GM18499 (cell line): ENCODE measurements at regions not wholly inside any gene's neighbourhood (a gene's known extent, or its start where the extent isn't known, plus 50 kb on each side); places are given as distances from the start of the nearest gene placed in this dataset.

Experiments used
- ATAC-seq: cut with Tn5 transposase; IDR thresholded peaks from one replicate; pipeline ENCODE4 v1.9.1; 2021; ENCODE audit warnings: moderate number of reproducible peaks; ENCODE audit not compliant: insufficient read depth, unreplicated experiment

DNA sequence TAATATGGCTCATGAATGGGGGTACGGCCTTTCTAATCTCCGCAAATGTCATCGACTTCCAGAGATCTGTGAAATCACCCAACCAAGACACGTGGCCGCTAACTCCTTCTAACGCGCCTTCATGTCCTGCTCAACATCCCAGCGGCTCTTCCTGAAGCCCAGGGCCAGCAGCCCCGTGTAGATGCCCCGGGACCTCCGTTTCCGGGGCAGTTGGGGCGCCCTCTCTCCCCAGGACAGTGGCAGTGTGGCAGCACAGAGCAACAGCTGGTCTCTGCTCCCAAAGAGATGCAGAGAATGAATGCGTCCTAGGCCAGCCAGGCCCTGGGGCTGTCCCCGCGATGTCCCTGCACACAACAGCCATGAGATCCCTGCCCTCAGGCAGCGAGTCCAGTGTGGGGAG, 153.5 kb downstream of the RBFOX3 start:
- ATAC-seq: no peak

- ATAC-seq: no peak
Measured at GRCh38 chr17:79455636-79456035, 155.2 kb downstream of the RBFOX3 start.

DNA sequence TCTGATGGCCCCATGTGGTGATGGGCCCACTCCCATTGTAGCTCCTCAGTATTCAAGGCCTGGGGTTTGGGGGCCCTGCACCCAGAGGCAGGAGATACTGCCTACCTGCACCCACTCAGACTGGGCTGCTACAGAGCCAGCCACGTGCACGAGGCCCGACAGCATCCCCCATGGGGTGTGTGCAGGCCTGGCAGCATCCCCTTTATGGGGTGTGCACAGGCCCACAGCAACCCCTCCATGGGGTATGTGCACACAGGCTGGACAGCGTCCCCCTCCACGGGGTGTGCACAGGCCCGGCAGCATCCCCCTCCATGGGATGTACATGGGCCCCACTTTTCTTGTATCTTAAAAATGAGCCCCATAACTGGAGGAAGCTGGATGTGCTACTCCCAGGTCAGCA, 156.0 kb downstream of the RBFOX3 start:
- ATAC-seq: no peak

DNA sequence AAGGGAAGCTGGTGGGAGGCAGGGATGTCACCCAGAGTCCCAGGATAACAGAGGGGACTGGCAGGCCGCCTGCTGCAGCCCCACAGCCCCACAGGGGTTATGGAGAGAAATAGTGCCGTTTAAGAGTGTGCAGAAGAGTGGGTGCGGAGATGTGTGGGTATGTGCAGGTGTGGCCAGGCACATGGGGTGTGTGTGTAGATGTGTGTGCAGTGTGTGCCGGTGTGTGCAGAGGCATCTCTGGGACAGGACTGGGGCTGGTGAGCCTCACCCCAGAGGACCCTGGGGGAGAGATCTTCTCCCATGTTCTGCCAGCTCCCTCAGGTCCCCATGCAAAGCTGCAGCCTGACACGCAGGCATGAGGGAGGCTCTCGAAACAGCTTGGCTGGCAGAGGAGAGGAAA, 157.4 kb downstream of the RBFOX3 start:
- ATAC-seq: no peak

DNA sequence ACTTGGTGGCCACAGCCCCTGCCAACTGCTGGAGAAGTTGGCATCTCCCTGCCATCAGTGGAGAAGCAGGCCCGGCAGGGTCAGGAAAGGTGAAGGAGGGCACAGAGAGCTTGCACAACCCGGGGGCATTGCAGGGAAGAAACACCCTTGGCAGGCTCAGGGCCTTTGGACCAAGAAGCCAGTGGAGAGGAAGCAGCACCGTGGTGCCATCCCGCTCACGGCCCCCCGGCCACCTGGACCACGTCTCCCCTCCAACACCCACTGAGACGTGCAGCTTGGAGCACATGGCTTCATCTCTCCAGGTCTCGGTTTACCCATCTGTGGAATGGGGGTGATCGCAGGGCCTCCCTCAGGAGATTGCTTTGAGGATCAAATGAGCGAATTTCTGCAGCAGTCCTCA, 158.1 kb downstream of the RBFOX3 start:
- no peak for ATAC-seq

GRCh38 chr17:79451167-79451566, 159.7 kb downstream of the RBFOX3 start:
- no peak for ATAC-seq

DNA sequence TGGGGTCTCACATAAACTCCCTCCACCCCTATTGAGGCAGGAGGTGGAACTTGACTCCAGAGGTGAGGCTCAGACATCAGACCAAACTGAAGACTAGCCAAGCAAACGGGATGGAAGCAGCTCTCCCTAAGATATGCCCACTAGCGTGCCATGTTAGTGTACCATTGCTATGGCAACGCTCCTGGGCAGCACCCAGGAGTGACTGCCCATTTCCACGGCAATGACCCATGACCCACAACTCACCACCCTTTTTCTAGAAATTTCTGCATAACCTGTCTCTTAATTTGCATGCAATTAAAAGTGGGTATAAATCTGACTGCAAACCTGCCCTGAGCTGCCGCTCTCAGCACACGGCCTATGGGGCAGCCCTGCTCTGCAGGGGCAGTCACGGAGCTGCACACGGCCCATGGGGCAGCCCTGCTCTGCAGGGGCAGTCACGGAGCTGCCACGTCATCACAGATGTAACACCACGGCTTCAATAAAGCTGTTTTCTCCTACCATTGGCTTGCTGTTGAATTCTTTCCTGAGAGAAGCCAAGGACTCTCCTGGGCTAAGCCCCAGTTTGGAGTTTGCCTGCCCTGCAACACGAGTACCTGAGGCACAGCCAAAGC, 164.3 kb downstream of the RBFOX3 start:
- ATAC-seq: no peak

- ATAC-seq: no peak
Measured at GRCh38 chr17:79444198-79444597, 166.7 kb downstream of the RBFOX3 start.

GRCh38 chr17:79443026-79443425, 167.8 kb downstream of the RBFOX3 start:
- ATAC-seq: no peak

DNA sequence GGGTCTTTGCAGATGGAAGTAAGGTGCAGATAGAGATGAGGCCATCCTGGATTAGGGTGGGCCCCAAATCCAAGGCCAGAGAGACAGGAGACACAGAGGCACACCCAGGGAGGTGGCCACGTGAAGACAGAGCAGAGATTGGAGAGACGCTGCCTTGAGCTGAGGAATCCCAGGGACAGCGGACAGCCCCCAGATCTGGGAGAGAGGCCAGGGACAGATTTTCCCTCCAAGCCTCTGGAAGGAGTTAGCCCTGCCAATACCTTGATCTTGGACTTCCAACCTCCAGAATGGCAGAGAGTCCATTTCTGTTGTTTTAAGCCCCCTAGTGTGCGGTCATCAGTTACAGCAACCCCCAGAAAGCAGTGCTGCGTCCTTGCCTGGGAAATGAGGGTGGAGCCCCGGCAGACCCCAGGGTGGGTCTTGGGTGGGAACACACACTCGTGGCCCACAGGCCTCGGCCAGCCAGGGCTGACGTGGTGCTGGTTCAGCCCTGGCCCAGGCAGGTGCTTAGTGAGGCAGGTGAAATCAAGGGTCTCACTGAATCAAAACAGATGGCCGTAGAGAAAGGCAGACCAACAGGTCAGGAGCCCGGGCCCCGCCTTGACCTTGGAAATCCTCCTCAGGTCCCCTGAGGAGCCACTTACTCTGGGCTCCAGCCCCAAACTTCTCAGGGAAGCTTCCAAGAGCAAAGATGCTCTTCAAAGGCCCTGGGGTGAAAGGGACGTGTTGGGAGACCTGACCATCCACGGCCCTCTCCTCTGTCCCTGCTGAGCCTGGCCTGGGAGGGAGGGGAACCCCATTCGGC, 169.3 kb downstream of the RBFOX3 start:
- ATAC-seq: no peak

- ATAC-seq: no peak
Measured at GRCh38 chr17:79440251-79440650, 170.6 kb downstream of the RBFOX3 start.

DNA sequence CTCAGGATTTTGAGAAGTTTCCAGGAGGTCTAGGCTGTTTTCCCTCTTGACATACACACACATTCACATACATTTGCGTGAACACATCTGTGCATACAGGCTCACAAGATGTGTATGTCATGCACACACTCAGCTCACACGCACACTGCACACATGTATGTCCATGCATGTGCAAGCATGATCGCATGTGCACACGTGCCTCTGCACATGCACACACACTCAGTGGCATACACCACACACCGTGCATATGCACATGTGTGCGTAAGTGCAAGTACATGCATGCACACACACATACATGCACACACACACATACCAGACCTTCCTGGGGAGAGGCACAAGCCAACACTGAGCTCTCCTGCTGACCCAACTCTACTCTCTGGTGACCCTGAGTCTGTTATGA, 171.4 kb downstream of the RBFOX3 start:
- no peak for ATAC-seq

GRCh38 chr17:79438546-79439334, 172.1 kb downstream of the RBFOX3 start:
- no peak for ATAC-seq

- ATAC-seq: no peak
Measured at GRCh38 chr17:79438058-79438457, 172.8 kb downstream of the RBFOX3 start.

- no peak for ATAC-seq
Measured at GRCh38 chr17:79437081-79437480, 173.8 kb downstream of the RBFOX3 start.

DNA sequence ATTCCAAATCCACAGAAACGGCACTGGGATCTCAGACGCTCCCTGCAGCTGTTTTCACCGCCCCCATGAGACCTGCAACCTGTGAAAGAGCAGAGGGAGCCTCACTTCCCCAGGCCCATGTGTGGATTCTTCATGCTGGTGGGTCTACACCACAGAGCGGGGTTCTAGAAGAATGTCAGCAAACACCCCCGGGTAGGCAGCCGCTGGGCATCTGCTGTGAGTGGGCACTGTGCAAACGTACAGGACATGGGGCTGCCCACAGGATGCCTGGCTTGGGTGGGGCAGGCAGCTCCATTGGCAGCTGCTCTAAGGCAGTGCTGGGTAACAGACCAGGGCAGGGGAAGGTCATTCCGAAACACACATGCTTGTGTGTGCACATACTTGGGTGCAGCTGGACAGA, 174.9 kb downstream of the RBFOX3 start:
- no peak for ATAC-seq

DNA sequence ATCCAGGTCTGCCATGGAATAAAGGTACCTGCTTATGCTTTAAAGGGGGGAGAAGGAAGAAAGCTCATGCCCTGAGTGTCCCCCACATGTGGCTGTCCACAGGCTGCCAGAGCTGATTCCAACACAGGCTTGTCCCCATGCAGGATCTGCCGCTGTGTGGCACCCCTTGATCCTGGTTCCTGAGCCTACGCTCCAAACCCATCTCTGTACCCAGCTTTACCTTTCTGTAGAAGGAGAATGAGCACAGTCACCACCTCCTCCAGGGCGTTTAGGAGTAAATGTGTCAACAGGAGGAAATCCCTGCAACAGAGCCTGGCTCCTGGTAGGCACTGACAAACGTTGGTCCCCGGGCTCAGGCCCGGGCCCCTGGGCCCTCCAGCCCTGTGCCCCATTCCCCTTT, 175.6 kb downstream of the RBFOX3 start:
- ATAC-seq: no peak

DNA sequence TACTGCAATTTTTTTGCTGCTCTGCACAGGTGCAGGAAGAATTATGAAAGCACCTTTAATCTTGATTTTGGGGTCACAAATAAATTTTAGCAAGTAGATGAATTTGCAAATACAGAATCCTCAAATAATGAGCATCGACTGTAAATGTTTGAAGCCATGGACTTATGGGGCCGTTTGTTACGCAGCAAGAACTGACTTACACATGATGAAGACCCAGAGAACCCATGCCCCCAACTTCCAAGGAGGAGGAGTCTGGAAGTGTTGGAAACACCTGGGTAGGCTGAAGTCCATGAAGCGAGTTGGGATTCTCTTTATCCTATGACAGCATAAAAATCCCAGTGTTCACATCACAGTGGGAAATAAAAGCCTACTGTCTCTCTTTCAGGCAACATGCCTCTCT, 176.6 kb downstream of the RBFOX3 start:
- no peak for ATAC-seq

- ATAC-seq: no peak
Measured at GRCh38 chr17:79433379-79433778, 177.5 kb downstream of the RBFOX3 start.

- no peak for ATAC-seq
Measured at GRCh38 chr17:79431175-79431574, 179.7 kb downstream of the RBFOX3 start.

- no peak for ATAC-seq
Measured at GRCh38 chr17:79429864-79430494, 180.9 kb downstream of the RBFOX3 start.
